HCT116 (cell line): ENCODE measurements at regions not wholly inside any gene's neighbourhood (a gene's known extent, or its start where the extent isn't known, plus 50 kb on each side); places are given as distances from the start of the nearest gene placed in this dataset.

ENCODE experiments used
- ATAC-seq: fragments of 200-7000 bp; cut with Tn5 transposase; 2 replicates; pipeline ENCODE4 v1.9.1; 2020; ENCODE audit warnings: mild to moderate bottlenecking, moderate library complexity
- BruUV-seq: library from RNA; stranded (reverse); fragments of 400-500 nt; replicated peaks from 2 replicates; lab custom pipeline; 2021; lab: Mats Ljungman, UMichigan
- CTCF ChIA-PET: fragments of 300-600 bp; sonication (Branson Sonifier 250); formaldehyde crosslinking; loops from one replicate; lab custom pipeline; 2021; ENCODE audit warnings: antibody characterized with exemption; lab: Charles Lee
- POLR2A ChIA-PET: fragments of 300-600, 350-600 bp; sonication (Branson Sonifier 250); formaldehyde crosslinking; loops from one replicate; lab custom pipeline; 2021; ENCODE audit warnings: antibody characterized with exemption; lab: Charles Lee
- RAD21 ChIA-PET, 2 experiments: fragments of 300-600 bp; sonication (Branson Sonifier 250); formaldehyde crosslinking; loops; one replicate each; lab custom pipeline; 2023; ENCODE audit warnings: low total read pairs in 2 of 2; ENCODE audit not compliant: uncharacterized antibody in 2 of 2, unreplicated experiment in 2 of 2, low non-redundant PET in 1 of 2; lab: Charles Lee
- DNase-seq: peaks from one replicate; pipeline ENCODE4 v3.0.0-alpha.2; 2010; ENCODE audit warnings: low read depth, low spot score
- H2AFZ ChIP-seq: fragments of 200-600 bp; shearing (Covaris generic), sonication (generic); 2 replicates; pipeline ENCODE4 v1.6.1; 2017; ENCODE audit warnings: low read depth, mixed run types, mixed read lengths, antibody characterized with exemption, low read length; ENCODE audit not compliant: poor library complexity, severe bottlenecking
- H3K27ac ChIP-seq: 2 replicates; pipeline ENCODE4 v1.5.1; 2012; ENCODE audit warnings: low read depth, low read length
- H3K27me3 ChIP-seq: fragments of 200-600 bp; sonication (generic); 2 replicates; pipeline ENCODE4 v1.6.1; 2016; ENCODE audit warnings: mixed run types, low read length, mixed read lengths; ENCODE audit not compliant: insufficient read depth
- H3K36me3 ChIP-seq, 2 experiments: fragments of 200-500 bp in 1 of 2; fragments of 200-600 bp in 1 of 2; sonication (Bioruptor generic) in 1 of 2; sonication (generic) in 1 of 2; 2 replicates each; pipeline versions ENCODE4 v1.5.1 to v1.6.1; 2014 to 2016; ENCODE audit warnings: low read length in 2 of 2, inconsistent platforms in 1 of 2, mixed read lengths in 1 of 2, mixed run types in 1 of 2; ENCODE audit not compliant: insufficient read depth in 2 of 2, control insufficient read depth in 1 of 2
- H3K4me1 ChIP-seq, 2 experiments: fragments of 200-600 bp in 1 of 2; sonication (generic) in 1 of 2; 2 replicates each; pipeline versions ENCODE4 v1.5.1 to v1.6.1; 2012 to 2017; ENCODE audit warnings: low read length in 2 of 2, inconsistent platforms in 1 of 2, mild to moderate bottlenecking in 1 of 2, mixed read lengths in 1 of 2, mixed run types in 1 of 2, moderate library complexity in 1 of 2; ENCODE audit not compliant: insufficient read depth in 2 of 2, control insufficient read depth in 1 of 2
- H3K4me2 ChIP-seq: fragments of 200-600 bp; sonication (generic); 2 replicates; pipeline ENCODE4 v1.6.1; 2017; ENCODE audit warnings: mixed run types, low read length, mixed read lengths
- H3K4me3 ChIP-seq, 2 experiments: fragments of 200-600 bp in 1 of 2; sonication (generic) in 1 of 2; replicated peaks in 1 of 2; 2 replicates each; pipeline ENCODE4 v1.5.1; 2011 to 2016; ENCODE audit warnings: low read length in 2 of 2, control low read depth in 1 of 2, low read depth in 1 of 2, mild to moderate bottlenecking in 1 of 2, mixed read lengths in 1 of 2, mixed run types in 1 of 2
- H3K79me2 ChIP-seq: fragments of 200-600 bp; sonication (generic); 2 replicates; pipeline ENCODE4 v1.6.1; 2017; ENCODE audit warnings: mild to moderate bottlenecking, mixed run types, low read length, moderate library complexity, mixed read lengths; ENCODE audit not compliant: insufficient read depth
- H3K9ac ChIP-seq: fragments of 200-600 bp; sonication (generic); 2 replicates; pipeline ENCODE4 v1.6.1; 2016; ENCODE audit warnings: low read length, mixed read lengths
- H3K9me2 ChIP-seq: fragments of 200-600 bp; sonication (generic), shearing (Covaris generic); 2 replicates; pipeline ENCODE4 v1.6.1; 2017; ENCODE audit warnings: mixed run types, mild to moderate bottlenecking, moderate library complexity; ENCODE audit not compliant: insufficient read depth
- H3K9me3 ChIP-seq, 2 experiments: fragments of 200-500 bp in 1 of 2; fragments of 200-600 bp in 1 of 2; sonication (Bioruptor generic) in 1 of 2; sonication (generic) in 1 of 2; 2 replicates each; pipeline ENCODE4 v1.6.1; 2014 to 2017; ENCODE audit warnings: low read length in 2 of 2, mixed read lengths in 2 of 2, inconsistent platforms in 1 of 2, low read depth in 1 of 2, mild to moderate bottlenecking in 1 of 2, mixed run types in 1 of 2, moderate library complexity in 1 of 2; ENCODE audit not compliant: control insufficient read depth in 1 of 2, insufficient read depth in 1 of 2
- H4K20me1 ChIP-seq: fragments of 200-600 bp; sonication (generic), shearing (Covaris generic); 2 replicates; pipeline ENCODE4 v1.6.1; 2017; ENCODE audit warnings: mixed run types, mild to moderate bottlenecking, moderate library complexity; ENCODE audit not compliant: insufficient read depth
- CBX3 ChIP-seq: IDR thresholded peaks from 2 replicates; pipeline ENCODE4 v1.6.1; 2012; ENCODE audit warnings: low read depth
- ELF1 ChIP-seq: IDR thresholded peaks from 2 replicates; pipeline ENCODE4 v1.6.1; 2012; ENCODE audit warnings: low read depth, borderline replicate concordance
- FOSL1 ChIP-seq: IDR thresholded peaks from 2 replicates; pipeline ENCODE4 v1.6.1; 2012; ENCODE audit warnings: low read depth
- POLR2AphosphoS5 ChIP-seq: IDR thresholded peaks from 2 replicates; pipeline ENCODE4 v1.6.1; 2011; ENCODE audit warnings: mild to moderate bottlenecking, low read depth, low read length, moderate library complexity
- RAD21 ChIP-seq: IDR thresholded peaks from 2 replicates; pipeline ENCODE4 v1.6.1; 2012; ENCODE audit warnings: low read depth, mild to moderate bottlenecking
- SP1 ChIP-seq: IDR thresholded peaks from 2 replicates; pipeline ENCODE4 v1.6.1; 2012; ENCODE audit warnings: low read depth
- SRF ChIP-seq: IDR thresholded peaks from 2 replicates; pipeline ENCODE4 v1.6.1; 2012; ENCODE audit warnings: low read depth
- ZNF274 ChIP-seq: fragments of 200-500 bp; sonication (Bioruptor generic); IDR thresholded peaks from 2 replicates; pipeline ENCODE4 v1.6.1; 2014; ENCODE audit warnings: mild to moderate bottlenecking, low read depth, low read length, inconsistent platforms
- intact Hi-C: fragments of 100-400 bp; cut with micrococcal nuclease; formaldehyde crosslinking; loops from 2 replicates; pipeline ENCODE4 v1.10.0; 2022
- TF ChIP-seq, protein P1 (sequence below): IDR thresholded peaks from 2 replicates; pipeline ENCODE4 v1.6.1; 2012
- TF ChIP-seq, protein P2 (sequence below): IDR thresholded peaks from 2 replicates; pipeline ENCODE4 v1.6.1; 2011; ENCODE audit warnings: mild to moderate bottlenecking, low read length, moderate library complexity; ENCODE audit not compliant: insufficient replicate concordance; ENCODE audit errors: extremely low read depth
- TF ChIP-seq, protein P3 (sequence below), 3 experiments: fragments of 200-600 bp in 1 of 3; sonication (generic) in 1 of 3; IDR thresholded peaks in 2 of 3; conservative IDR thresholded peaks in 1 of 3; 2 replicates each; pipeline ENCODE4 v1.5.1; 2012 to 2017; ENCODE audit warnings: low read depth in 2 of 3, low read length in 2 of 3, antibody characterized with exemption in 1 of 3, borderline replicate concordance in 1 of 3, control low read depth in 1 of 3, mild to moderate bottlenecking in 1 of 3, mixed read lengths in 1 of 3, mixed run types in 1 of 3, moderate library complexity in 1 of 3; ENCODE audit not compliant: insufficient read depth in 1 of 3

DNA sequence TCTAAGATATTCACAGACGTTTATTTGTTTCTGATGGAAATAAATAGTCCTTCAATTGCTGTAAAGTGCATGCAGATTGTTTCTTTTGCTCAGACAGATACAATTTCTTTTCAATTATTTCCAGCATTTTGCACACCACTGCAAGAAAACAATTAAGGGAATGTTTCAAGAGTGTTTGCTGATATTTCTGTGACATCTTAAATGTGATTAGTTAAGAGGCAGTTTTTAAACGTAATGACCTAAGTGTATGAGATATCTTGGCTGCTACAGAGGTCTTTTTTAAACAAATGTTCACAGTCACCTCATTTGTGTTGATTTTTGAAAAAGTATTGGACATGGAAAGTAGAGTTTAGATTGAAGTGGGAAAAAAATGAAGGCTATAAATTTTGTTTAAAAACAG, 262.3 kb upstream of the BRINP3 start (continued):
- TF ChIP-seq, protein P1, sequence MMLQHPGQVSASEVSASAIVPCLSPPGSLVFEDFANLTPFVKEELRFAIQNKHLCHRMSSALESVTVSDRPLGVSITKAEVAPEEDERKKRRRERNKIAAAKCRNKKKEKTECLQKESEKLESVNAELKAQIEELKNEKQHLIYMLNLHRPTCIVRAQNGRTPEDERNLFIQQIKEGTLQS = no peak

DNA sequence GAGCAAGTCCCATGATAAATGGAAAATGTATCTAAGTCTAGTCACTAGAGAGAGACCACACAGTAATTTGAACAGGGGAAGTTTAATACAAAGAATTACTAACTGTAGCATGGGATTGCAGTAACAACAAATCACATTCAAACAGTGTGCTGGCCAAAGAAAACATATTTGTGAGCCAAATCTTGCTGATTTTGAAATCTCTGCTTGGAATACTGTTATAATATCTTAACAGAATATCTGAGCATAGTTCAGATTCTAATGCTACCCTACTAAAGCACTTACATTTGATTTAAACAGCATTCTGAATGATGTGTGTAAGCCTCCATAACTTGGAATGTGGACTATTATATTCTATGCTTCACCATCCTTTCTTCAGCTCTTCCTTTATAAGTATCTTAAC, 270.0 kb upstream of the BRINP3 start:
- Histone ChIP-seq H2AFZ (no peak overlapping the region), H3K9me3 (no peaks in the 10 kb centered on the region), H3K4me3 (no peak overlapping the region), H3K36me3 (no peaks in the 10 kb centered on the region), H3K79me2 (no peaks in the 10 kb centered on the region), H3K27me3 (no peaks in the 10 kb centered on the region), H3K9ac (no peak overlapping the region), H3K27ac (no peak overlapping the region), H3K9me2 (no peaks in the 10 kb centered on the region), H3K4me1 (no peaks in the 10 kb centered on the region), H3K4me2 (no peak overlapping the region), H4K20me1 (no peaks in the 10 kb centered on the region)
- RAD21 ChIA-PET = no interaction called here
- DNase-seq (no peak), ATAC-seq (no peak)
- POLR2A ChIA-PET = no interaction called here
- intact Hi-C loops = no loop called here
- TF ChIP-seq ZNF274 = no peak
- TF ChIP-seq SP1 = no peak
- TF ChIP-seq, protein P2, sequence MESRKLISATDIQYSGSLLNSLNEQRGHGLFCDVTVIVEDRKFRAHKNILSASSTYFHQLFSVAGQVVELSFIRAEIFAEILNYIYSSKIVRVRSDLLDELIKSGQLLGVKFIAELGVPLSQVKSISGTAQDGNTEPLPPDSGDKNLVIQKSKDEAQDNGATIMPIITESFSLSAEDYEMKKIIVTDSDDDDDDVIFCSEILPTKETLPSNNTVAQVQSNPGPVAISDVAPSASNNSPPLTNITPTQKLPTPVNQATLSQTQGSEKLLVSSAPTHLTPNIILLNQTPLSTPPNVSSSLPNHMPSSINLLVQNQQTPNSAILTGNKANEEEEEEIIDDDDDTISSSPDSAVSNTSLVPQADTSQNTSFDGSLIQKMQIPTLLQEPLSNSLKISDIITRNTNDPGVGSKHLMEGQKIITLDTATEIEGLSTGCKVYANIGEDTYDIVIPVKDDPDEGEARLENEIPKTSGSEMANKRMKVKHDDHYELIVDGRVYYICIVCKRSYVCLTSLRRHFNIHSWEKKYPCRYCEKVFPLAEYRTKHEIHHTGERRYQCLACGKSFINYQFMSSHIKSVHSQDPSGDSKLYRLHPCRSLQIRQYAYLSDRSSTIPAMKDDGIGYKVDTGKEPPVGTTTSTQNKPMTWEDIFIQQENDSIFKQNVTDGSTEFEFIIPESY = no peak
- TF ChIP-seq POLR2AphosphoS5 = no peak
- no peak for TF ChIP-seq RAD21
- TF ChIP-seq, protein P3, sequence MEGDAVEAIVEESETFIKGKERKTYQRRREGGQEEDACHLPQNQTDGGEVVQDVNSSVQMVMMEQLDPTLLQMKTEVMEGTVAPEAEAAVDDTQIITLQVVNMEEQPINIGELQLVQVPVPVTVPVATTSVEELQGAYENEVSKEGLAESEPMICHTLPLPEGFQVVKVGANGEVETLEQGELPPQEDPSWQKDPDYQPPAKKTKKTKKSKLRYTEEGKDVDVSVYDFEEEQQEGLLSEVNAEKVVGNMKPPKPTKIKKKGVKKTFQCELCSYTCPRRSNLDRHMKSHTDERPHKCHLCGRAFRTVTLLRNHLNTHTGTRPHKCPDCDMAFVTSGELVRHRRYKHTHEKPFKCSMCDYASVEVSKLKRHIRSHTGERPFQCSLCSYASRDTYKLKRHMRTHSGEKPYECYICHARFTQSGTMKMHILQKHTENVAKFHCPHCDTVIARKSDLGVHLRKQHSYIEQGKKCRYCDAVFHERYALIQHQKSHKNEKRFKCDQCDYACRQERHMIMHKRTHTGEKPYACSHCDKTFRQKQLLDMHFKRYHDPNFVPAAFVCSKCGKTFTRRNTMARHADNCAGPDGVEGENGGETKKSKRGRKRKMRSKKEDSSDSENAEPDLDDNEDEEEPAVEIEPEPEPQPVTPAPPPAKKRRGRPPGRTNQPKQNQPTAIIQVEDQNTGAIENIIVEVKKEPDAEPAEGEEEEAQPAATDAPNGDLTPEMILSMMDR (IDR thresholded peaks at IDR 0.05 in 2 of 3, conservative IDR thresholded peaks at IDR 0.05 in 1 of 3; ENCODE audit: borderline replicate concordance in 1 of 3, insufficient read depth in 1 of 3, low read depth in 2 of 3, low read length in 2 of 3) = no peak
- no peak for TF ChIP-seq SRF
- TF ChIP-seq ELF1 = no peak
- TF ChIP-seq CBX3 = no peak
- no peak for TF ChIP-seq FOSL1
- no TSS peak for BruUV-seq
- CTCF ChIA-PET = no interaction called here
